ENCODE measurements at regions not wholly inside any gene's neighbourhood (a gene's known extent, or its start where the extent isn't known, plus 50 kb on each side); places are given as distances from the start of the nearest gene placed in this dataset.

DNA sequence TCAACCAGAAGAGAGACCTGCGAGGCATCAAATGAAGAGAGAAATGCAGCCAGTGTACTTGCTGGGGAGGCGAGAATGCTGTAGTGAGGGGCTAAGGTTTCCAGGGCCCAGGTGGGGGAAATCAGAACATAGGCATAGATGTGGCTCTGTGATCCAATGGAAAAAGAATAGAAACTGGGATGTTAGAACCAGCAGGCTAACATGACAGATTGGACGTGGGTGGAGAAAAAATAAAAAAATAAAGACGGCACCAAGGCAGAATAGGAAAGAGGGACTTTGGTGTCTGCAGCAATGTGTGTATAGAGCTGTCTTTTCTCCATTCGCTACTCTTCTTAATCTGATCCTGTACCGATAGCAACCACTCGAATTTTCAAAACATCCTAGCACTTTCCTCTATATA is 381.0 kb upstream of the NBEA start:
- Histone ChIP-seq H3K4me3 (ENCODE audit: low read depth, low read length) (no peak overlapping the region), H3K4me1 (no peaks in the 10 kb centered on the region), H3K27ac (no peak overlapping the region), H3K79me2 (no peaks in the 10 kb centered on the region), H3K27me3 (ENCODE audit: control insufficient read depth, insufficient read depth, low read length) (no peaks in the 10 kb centered on the region), H2AFZ (no peak overlapping the region), H3K4me2 (ENCODE audit: low read length) (no peak overlapping the region), H3K36me3 (ENCODE audit: control insufficient read depth, insufficient read depth, low read length) (no peaks in the 10 kb centered on the region), H3K9ac (no peak overlapping the region), H3K9me3 (ENCODE audit: control insufficient read depth, low read length) (no peaks in the 10 kb centered on the region)
- TF ChIP-seq CTCF (IDR thresholded peaks at IDR 0.05): no peak

DNA sequence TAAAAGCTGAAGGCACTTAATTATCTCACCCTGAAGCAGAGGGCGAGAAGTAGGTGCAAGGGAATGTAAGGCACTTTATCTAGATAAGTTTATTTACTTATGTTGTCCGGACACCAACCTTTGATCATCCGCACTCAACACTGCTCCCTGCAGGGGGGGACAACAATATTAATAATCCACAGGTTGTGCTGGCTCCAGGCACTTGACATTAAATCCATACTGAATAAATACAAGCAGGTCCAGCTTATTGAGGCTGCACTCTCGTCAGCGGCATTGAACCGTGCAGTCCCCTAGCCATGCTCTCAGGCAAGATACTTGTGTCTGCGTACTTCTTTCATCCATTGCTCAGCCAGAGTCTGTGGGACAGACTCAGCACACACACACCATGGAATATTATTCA is 374.5 kb upstream of the NBEA start:
- Histone ChIP-seq H2AFZ (no peak overlapping the region), H3K36me3 (ENCODE audit: control insufficient read depth, insufficient read depth, low read length) (no peaks in the 10 kb centered on the region), H3K9ac (no peak overlapping the region), H3K27ac (no peak overlapping the region), H3K79me2 (no peaks in the 10 kb centered on the region), H3K4me2 (ENCODE audit: low read length) (no peak overlapping the region), H3K27me3 (ENCODE audit: control insufficient read depth, insufficient read depth, low read length) (no peaks in the 10 kb centered on the region), H3K9me3 (ENCODE audit: control insufficient read depth, low read length) (no peaks in the 10 kb centered on the region), H3K4me3 (ENCODE audit: low read depth, low read length) (no peak overlapping the region), H3K4me1 (no peaks in the 10 kb centered on the region)
- TF ChIP-seq CTCF (IDR thresholded peaks at IDR 0.05): no peak

GRCh38 chr13:34570698-34571353 is 371.2 kb upstream of the NBEA start:
- H3K9me3 ChIP-seq (ENCODE audit: control insufficient read depth, low read length): no peaks in the 10 kb centered on the region
- H3K4me1 ChIP-seq: no peaks in the 10 kb centered on the region
- no peak for TF ChIP-seq CTCF (IDR thresholded peaks at IDR 0.05)
- no peak overlapping the region for H2AFZ ChIP-seq
- no peaks in the 10 kb centered on the region for H3K27me3 ChIP-seq (ENCODE audit: control insufficient read depth, insufficient read depth, low read length)
- no peaks in the 10 kb centered on the region for H3K36me3 ChIP-seq (ENCODE audit: control insufficient read depth, insufficient read depth, low read length)
- no peak overlapping the region for H3K9ac ChIP-seq
- no peaks in the 10 kb centered on the region for H3K79me2 ChIP-seq
- H3K4me2 ChIP-seq (ENCODE audit: low read length): no peak overlapping the region
- no peak overlapping the region for H3K27ac ChIP-seq
- no peak overlapping the region for H3K4me3 ChIP-seq (ENCODE audit: low read depth, low read length)

GRCh38 chr13:34571716-34572115 is 370.4 kb upstream of the NBEA start:
- no peak overlapping the region for H3K4me2 ChIP-seq (ENCODE audit: low read length)
- H3K9ac ChIP-seq: no peak overlapping the region
- no peak overlapping the region for H3K4me3 ChIP-seq (ENCODE audit: low read depth, low read length)
- TF ChIP-seq CTCF (IDR thresholded peaks at IDR 0.05): no peak
- no peaks in the 10 kb centered on the region for H3K9me3 ChIP-seq (ENCODE audit: control insufficient read depth, low read length)
- H3K36me3 ChIP-seq (ENCODE audit: control insufficient read depth, insufficient read depth, low read length): no peaks in the 10 kb centered on the region
- no peaks in the 10 kb centered on the region for H3K79me2 ChIP-seq
- no peaks in the 10 kb centered on the region for H3K27me3 ChIP-seq (ENCODE audit: control insufficient read depth, insufficient read depth, low read length)
- no peak overlapping the region for H2AFZ ChIP-seq
- no peak overlapping the region for H3K27ac ChIP-seq
- H3K4me1 ChIP-seq: no peaks in the 10 kb centered on the region

DNA sequence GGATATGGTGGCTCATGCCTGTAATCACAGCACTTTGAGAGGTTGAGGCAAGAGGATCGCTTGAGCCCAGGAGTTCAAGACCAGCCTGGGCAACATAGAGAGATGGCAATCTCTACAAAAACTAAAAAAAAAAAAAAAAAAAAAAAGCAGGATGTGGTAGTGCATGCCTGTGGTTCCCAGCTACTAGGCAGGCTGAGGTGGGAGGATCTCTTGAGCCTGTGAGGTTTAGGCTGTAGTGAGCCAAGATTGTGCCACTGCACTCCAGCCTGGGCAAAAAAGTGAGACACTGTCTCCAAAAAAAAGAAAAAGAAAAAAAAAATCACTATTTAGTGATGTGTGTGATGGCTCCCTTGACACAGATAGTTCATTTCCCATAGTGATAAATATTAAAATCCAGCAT is 365.0 kb upstream of the NBEA start:
- H3K79me2 ChIP-seq: no peaks in the 10 kb centered on the region
- no peaks in the 10 kb centered on the region for H3K4me1 ChIP-seq
- no peaks in the 10 kb centered on the region for H3K9me3 ChIP-seq (ENCODE audit: control insufficient read depth, low read length)
- no peak overlapping the region for H3K9ac ChIP-seq
- no peaks in the 10 kb centered on the region for H3K36me3 ChIP-seq (ENCODE audit: control insufficient read depth, insufficient read depth, low read length)
- H3K27ac ChIP-seq: no peak overlapping the region
- no peak overlapping the region for H3K4me3 ChIP-seq (ENCODE audit: low read depth, low read length)
- no peaks in the 10 kb centered on the region for H3K27me3 ChIP-seq (ENCODE audit: control insufficient read depth, insufficient read depth, low read length)
- no peak overlapping the region for H2AFZ ChIP-seq
- no peak for TF ChIP-seq CTCF (IDR thresholded peaks at IDR 0.05)
- H3K4me2 ChIP-seq (ENCODE audit: low read length): no peak overlapping the region
